HG03457 (cell line): ENCODE measurements at regions not wholly inside any gene's neighbourhood (a gene's known extent, or its start where the extent isn't known, plus 50 kb on each side); places are given as distances from the start of the nearest gene placed in this dataset.
"Not testable (repeated sequence)": the region's sequence is repeated elsewhere in the genome, so short reads cannot be mapped to it uniquely, and the experiment has no call there.

Experiments used
- ATAC-seq: cut with Tn5 transposase; IDR thresholded peaks from one replicate; pipeline ENCODE4 v1.9.1; 2021; ENCODE audit warnings: moderate number of reproducible peaks; ENCODE audit not compliant: unreplicated experiment

DNA sequence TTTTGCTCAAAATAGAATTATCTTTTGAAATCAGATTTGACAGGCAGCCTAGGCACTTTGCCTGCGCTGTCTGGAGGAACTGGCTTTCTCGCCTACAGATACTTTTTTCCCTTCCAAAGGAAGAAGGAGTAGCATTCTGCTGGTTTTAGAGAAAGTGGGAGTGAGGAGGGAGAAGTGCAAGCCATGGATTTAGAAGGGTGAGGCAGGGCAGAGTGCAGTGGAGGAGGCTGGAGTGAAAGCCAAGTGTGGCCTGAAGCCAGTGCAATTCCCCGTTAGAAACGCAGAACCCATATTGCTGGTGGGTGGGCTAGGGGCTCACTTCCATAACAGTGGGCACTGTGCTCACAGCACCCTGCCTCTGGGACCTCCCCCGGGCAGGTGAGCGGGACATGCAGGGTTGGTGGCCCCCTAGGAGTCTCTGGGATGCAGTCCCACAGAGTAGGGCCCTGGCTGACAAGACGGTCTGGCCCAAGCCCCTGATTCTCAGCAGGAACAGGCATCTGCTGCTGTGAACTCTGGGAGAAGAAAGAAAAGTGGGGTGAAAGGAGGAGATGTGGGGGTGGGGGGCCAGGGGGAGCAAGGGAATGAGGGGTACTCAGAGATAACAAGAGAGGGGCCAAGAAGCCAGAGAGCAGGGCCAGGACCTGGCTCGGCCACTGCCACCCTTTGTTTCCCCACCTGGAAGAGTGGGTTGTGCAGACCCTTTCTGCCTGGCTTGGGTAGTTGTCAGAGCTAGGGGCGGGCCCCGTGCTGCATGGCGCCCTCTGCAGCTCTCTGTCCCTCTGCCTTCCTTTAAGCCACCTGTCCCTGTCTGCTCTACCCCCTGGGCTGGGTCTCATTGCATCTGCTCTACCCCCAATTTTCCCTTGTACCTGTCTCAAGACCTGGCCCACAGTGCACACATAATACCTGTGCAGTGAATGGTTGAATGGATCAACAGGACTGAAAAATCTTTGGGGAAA, 273.5 kb upstream of the HS6ST1 start:
- no peak for ATAC-seq

DNA sequence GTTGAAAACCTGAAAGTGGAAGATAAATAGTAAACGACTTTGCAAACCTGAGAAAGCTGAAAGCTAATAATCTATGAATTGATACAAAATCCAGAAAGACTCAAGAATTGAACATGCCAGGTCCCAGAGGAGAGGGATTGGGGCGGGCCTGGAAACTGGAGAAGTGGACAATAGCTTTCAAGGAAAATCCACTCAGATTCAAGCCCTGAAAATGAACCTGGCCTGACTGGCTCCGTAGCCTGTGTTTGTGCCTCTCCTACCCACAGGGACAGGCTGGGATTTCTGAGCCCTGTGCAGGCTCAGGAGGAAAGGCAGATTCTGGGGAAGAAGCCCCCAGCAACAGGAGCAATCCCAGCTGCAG, 274.8 kb upstream of the HS6ST1 start:
- ATAC-seq = no peak

DNA sequence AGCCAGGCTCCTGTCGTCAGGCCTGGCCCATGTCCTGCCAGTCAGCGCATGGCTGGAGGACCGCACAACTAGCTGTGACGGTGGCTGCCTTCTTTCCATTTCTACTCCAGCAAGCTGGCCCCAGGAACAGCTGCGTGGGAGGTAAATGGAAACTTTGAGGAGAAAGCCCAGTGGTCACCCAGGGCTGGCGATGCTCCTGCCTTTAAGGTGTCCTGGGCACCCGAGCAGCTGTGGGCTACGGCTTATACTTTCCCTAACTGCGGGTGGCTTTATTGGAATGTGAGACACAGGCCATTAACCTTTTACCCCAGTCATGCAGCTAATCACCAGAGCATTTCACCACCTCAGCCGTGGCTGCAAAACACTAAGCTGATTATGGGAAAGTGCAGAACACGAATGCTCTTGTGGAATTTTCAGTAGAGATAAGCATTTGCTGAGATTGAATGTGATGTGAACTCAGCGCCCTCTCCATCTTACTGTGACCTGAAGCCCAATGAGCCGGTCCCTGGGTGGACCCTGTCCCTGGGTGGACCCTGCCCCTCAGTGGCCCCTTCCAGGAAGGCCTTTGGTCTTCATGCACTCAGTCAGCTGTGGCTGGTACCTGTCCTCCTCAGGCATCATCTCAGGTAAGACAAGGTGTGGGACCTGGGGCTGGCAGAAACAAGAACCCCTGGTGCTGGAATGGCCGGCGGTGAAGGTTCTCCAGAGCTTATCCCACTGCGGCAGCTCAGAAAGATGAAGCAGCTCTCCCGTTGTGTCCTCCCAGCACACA, 275.4 kb upstream of the HS6ST1 start:
- no peak for ATAC-seq

DNA sequence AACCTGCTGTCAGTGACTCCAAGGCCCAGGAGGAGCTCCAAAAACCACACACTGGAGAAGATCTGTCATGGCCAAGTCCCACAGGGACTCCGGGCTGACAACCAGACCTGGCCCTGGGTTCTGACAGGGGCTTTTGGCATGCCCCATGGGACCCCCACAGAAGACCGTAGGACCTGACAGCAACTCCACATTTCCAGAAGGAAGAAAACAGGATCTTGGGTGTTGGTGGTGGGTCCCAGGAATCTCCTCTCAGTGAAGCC, 275.9 kb upstream of the HS6ST1 start:
- no peak for ATAC-seq

DNA sequence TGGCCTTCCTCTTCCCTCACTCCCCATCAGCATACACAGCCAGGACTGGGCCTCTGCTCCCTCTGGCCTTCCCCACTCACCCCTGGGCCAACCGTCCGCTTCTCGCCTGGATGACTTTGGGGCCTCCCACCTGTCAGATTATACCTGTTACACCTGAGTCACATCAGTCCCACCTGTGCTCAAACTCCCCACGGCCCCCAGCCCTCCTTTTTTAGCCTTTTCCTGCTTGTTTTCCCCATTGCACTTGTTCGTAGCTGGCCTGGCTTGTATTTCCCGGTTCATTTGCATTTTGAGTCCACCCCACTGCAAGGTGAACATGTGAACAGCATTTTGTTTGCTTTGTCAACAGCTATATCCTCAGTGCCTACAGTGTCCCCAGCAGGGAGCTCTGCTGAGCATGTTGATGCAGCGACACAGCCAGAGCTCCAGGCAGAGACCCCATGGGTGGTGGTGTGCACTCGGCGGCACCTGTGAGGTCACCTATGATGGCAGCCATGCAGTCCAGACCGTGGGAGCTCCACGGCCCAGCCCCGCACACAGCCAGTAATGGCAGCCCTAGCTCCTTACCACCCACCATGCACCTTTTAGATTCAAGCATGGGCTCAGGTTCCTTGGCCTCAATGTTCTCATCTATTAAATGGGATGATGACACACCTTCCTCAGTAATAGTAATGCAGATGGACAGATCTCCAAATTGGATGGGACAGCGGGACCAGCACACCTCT, 276.4 kb upstream of the HS6ST1 start:
- ATAC-seq = no peak

DNA sequence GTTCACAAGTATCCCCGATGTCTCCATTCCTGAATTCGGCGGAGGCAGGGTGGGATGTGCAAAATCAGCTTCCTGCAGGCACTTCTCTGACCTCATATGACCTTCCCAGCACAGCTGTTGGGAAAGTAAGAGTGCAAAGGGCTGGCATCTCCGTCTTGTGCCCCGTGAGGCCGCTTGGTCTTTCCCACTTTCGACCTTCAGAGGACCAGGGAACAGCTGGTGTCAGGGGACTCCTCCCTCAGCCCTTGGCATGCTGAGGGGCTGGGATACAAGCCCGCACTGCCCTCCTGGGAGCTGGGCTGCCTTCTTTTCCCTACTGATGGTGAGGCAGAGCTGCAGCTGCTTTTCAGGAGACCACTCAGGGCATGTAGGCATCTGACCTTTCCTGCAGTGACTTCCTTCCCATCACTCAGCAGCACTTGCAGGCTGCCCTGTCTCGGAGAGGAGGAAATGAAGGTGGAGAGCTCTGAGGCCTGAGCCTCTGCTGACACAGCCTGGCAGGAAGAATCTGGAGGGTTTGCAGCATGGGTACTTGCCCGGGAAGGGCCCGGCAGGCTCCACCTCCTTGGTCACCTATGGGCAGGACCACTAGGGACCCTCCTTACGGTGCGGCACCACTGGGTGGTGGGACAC, 277.2 kb upstream of the HS6ST1 start:
- ATAC-seq = no peak

DNA sequence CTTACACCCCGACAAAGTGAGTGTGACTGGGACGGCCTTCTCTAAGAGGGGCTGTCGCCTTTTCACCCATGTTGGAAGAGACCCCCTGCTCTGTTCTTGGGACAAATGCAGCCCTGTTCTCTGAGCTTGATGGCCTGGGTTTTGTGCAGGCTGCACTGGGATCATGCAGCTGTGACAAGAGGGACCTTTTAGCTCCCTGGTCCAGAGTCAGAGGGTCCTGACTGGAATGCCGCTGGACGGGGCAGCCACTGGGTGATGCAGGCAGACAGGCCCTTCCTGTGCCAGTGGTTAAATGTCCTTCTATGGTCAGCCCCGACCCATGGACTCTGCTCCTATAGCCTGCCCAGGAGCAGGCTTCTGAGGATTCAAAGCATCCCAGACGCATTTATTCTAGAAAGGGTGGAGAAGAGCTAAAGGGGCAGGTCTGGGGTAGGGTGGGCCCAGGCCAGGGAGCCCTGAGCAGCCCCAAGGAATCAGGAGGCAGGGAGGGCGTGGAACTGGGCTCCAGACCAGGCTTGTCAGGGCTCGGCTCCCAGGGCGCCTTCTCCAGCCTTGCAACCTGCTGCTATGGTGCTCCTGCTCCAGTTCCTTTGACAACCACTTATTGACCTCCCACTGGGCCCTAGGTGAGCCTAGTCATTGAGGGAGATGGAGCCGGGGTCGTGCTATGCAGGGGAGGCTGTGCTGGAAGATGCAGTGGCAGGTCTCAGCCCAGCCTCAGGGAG, 277.9 kb upstream of the HS6ST1 start:
- ATAC-seq = no peak

DNA sequence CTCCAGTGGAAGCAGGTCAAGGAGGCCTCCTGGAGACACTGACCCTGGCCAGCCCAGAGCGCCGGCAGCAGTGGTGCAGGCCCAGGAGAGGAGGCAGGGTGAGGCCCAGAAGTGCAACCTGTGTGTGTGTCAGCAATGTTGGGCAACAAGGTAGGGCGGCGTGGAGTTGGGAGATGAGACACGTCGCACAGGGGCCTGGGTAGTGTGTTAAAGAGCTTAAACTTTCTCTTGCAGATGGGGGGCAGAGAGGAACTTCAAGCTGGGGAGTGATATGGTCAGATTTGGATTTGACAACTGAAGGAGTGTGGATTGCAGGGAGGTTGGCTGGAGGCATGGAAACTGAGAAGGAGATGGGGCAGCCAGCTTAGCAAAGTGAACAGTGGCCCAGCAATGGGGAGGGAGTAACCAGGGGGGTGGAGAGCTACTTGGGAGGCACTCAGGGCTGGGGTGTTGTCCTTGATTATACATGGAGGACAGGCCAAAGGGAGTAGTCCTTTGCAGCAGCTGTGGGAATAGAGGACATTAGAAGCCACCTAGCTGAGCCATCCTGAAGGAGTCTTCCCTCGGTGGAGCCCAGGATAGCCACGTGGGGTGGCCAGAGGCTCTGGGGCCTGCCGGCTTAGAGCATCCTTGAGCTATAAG, 278.6 kb upstream of the HS6ST1 start:
- ATAC-seq = no peak

DNA sequence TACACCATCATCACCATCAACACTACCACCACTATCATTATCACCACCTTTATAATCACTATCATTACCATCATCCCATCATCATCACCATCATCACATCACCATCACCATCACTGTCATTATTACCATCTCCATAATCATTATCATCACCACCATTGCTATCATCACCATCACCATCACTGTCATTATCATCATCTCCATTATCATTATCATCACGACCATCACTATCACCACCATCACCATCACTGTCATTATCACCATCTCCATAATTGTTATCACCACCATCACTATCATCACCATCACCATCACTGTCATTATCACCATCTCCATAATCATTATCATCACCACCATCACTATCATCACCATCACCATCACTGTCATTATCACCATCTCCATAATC, 279.6 kb upstream of the HS6ST1 start:
- ATAC-seq = not testable (repeated sequence)

DNA sequence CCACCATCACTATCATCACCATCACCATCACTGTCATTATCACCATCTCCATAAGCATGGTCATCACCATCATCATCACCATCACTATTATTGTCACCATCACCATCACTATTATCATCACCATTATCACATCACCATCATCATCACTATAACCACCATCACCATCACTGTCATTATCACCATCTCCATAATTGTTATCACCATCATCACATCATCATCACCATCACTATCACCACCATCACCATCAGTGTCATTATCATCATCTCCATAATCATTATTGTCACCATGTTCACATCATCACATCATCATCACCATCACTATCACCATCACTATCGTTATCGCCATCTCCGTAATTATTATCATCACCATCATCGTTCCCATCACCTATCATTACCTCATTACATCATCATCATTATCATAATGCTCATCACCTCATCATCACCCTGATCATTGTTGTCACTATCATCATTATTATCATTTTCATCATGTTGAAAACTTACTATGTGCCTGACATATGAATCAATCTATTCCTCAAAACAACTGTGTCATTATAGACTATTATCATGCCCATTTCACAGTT, 280.3 kb upstream of the HS6ST1 start:
- no peak for ATAC-seq

DNA sequence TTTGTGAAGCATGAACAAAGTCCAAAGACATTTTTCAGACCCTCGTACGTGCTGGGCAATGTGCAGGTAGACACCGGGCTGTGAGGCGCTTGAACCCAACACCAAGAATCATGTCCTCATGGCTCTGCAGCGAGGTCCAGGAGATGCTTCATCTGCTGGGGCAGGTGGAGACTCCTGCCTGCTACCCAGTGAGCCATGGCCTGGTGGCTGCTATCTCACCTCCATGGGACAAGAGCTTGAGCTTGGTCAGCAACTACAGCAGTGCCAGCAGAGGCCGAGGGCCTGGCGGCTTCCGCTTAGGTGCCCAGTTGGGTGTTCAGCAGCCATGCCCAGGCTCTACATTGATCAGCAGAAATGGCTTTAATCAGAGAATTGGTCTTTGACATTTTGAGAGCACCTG, 281.0 kb upstream of the HS6ST1 start:
- ATAC-seq = no peak

DNA sequence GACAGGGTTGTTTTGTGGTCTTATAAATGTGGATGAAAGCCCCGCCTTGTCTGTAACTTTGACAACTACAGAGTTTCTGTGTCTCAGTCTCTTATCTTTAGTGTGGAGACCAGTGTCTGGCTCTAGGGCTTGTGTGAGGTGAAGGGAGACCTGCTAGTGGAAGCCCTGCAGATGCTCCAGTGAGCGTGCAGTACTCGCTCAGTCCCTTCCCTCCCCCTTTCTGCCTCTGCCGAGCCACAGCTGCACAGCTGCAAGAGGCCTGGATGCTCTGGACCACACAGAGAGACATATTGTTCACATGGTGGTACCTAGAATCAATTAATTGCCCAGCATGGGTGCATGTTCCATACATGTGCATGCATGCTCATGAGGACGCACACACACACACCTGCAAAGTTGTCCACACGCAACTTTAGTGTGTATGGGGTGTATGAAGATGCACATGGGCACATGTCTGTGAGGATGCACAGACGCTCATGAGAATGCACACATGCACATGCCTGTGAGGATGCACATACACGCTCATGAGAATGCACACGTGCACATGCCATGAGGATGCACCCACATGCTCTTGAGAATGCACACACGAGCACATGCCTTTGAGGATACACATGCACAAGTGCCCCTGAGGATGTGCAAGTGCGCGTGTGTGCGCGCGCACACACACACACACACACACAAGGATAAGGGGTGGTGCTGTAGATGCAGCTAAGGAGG, 282.1 kb upstream of the HS6ST1 start:
- ATAC-seq = no peak

DNA sequence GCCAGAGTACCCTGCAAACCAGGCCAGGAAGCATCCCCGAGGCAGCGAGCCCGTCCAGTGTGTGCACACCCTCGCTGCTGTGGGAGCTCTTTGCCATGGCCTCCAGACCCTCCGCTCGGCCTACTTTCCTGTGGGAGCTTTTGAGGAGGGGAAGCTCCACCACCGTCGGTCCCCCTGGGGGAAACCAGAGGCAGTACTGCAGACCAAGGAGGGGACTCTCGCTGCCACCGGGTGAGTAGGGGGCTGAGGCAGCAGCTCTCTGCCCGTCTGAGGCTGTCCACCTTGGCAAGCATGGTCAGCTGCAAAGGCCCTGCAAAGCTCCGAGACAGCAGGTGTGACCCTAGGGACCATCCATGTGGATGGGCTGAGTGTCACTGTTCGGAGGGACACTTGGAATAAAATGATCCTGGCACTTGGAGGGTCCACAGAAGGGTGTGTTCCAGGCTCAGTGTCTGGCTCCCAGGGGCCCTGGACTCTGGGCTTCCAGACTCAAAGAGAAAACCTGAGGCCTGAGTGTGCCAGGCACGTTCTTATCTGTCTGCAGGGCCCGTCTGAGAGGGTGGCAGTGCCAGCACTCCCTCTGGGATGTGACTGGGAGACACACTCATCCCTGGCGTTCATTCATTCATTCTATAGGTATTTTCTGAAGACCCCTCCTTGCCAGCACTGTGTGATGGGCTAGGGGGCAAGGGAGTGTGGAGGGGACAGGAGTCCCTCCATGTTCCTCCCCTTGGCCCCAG, 282.8 kb upstream of the HS6ST1 start:
- no peak for ATAC-seq

DNA sequence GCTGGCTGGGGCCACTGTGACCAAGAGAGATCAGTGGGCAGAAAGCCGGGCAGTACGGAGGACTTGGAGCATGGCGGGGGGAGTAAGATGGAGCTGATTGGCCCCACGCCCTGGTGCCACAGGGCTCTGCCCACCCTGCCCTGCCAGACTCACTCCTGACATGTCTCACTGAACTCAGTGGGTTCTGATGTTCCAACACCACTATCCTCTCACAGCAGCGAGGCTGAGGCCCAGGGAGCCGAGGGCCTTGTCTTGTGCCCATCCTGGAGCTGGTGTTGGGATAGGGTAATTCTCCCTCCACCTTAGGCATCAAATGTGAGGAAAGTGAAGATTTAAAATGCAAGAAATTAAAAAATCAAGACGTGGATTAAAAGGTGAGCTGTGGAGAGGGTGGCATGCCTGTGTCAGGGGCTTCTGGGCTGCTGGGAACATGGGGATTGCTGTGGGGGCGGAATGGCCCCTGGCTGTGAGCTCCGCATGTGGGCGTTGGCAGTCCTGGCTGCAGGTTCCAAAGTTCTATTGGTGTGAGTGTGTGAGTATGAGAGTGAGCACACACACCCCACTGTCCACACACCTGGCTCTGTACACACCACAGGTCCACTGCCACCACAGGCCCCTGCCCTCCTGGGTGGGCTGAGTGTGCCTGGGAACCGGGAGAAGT, 283.5 kb upstream of the HS6ST1 start:
- no peak for ATAC-seq

DNA sequence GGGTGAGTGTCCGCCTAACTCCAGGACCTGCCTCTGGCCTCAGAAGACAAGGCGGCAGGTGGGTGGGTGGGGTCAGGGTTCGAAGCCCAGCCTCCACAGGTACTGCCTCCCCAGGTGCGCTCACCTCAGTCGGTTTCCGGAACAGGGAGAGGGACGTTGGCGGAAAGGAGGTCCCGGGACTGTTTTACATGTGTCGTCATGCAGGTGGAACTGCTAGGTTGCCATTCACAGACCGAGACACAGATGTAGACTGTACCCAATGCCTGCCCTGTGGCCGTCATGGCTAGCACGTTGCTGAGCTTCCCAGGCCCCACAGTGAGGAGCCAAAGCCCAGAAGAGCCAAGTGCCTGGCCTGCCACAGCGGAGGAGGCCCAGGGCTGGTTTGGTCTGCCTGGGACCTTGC, 284.0 kb upstream of the HS6ST1 start:
- no peak for ATAC-seq

DNA sequence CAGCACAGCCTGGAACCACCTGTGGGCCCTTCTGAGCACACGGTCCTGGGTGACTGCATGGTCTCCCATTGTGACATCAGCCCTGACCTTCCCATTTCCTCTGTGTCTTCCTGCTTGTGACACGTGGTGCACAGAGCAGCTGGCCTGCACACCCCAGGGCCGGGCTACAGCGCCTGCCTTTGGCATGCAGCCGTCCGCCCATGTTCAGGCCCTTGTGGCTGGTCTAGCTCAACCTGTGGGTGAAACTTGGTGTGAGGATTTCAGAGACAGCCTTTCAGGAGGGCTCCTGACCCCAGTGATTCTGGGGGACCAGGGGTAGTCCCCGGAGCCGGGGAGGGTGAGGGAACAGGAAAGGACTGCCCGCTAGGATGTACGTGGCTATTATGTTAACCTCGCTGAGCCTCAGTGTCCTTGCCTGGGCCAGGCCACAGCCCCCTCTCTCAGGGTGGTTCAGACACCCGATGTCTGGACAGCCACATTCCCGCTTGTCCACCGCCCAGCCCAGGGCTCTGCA, 284.8 kb upstream of the HS6ST1 start:
- ATAC-seq = no peak

DNA sequence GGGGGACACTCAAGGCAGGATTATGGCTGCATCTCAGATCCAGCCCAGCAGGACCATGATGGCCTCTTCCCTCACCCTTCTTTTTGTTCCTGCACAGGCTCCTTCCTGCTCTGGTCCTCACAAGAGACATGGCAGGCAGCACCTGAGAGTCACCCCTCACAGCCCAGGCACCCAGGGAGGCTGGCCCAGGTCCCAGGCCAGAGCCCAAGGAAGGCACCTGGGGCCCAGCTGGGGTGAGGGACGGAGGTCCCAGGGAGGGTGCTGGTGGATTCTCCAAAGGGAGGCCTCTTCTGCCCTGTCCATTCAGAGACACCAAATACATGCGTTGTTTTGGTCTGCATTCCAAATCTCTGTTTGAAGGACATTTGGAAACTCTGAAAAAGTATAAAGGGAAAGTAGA, 285.4 kb upstream of the HS6ST1 start:
- no peak for ATAC-seq

DNA sequence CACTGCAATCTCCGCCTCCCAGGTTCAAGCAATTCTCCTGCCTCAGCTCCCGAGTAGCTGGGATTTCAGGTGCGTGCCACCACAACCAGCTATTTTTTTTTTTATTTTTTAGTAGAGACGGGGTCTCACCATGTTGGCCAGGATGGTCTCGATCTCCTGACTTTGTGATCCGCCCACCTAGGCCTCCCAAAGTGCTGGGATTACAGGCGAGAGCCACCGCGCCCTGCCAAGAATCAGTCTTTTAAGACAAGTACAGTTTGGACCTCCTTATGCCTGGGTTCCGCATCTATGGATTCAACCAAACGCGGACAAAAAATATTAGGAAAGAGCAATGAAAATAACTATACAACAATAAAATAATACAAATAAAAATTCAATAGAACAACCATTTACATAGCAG, 285.9 kb upstream of the HS6ST1 start:
- not testable (repeated sequence) for ATAC-seq
